ENCODE measurements at regions not wholly inside any gene's neighbourhood (a gene's known extent, or its start where the extent isn't known, plus 50 kb on each side); places are given as distances from the start of the nearest gene placed in this dataset.

DNA sequence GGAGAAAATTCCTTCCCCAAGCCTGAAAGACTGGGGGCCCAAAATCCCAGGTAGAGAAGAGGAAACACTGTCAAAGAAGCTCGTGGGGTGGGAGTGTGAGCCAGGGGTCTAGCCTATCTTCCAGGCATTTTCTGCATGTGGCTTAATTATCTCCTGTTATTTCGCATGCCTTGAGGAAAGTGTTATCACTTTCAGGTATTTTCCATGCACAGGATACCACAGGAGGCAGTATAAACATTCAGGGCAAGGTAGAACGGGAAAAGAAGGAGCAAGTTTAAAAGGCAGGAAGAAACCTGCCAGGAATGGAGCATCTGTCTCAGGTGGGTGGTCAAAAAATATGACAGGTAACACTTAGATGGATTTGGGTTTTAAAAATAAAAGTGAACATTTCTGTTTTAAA lies 575.3 kb upstream of the ZNF385D start (continued):
- TF ChIP-seq TSHZ2 (CRISPR knock-in tag; IDR thresholded peaks at IDR 0.05) (no peak), RARB (CRISPR knock-in tag; IDR thresholded peaks at IDR 0.05) (no peak), ISL1 (CRISPR knock-in tag; IDR thresholded peaks at IDR 0.05) (no peak), ZNF8 (CRISPR knock-in tag; IDR thresholded peaks at IDR 0.05) (no peak)
- TF ChIP-seq, protein P1, sequence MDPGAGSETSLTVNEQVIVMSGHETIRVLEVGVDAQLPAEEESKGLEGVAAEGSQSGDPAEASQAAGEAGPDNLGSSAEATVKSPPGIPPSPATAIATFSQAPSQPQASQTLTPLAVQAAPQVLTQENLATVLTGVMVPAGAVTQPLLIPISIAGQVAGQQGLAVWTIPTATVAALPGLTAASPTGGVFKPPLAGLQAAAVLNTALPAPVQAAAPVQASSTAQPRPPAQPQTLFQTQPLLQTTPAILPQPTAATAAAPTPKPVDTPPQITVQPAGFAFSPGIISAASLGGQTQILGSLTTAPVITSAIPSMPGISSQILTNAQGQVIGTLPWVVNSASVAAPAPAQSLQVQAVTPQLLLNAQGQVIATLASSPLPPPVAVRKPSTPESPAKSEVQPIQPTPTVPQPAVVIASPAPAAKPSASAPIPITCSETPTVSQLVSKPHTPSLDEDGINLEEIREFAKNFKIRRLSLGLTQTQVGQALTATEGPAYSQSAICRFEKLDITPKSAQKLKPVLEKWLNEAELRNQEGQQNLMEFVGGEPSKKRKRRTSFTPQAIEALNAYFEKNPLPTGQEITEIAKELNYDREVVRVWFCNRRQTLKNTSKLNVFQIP (CRISPR knock-in tag; IDR thresholded peaks at IDR 0.05; ENCODE audit: borderline replicate concordance, low read depth), result no peak

DNA sequence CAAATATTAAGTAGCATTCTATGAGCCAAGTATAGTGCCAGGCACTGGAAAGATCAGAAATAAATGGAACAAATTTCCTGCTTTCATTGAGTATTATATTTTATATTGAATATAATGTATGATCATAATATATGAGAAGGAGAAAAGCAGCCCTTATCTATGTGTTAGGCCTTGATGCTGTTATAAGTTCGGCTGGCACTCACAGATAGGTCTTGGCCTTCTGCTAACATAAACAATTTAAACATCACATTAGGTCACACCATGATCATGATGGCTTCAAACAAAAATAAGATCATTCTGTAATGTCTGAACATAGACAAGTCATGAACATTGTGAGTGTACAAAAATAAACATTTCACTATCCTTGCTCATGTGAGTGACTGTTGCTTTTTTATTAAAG lies 584.0 kb upstream of the ZNF385D start:
- TF ChIP-seq CSRNP3 (CRISPR knock-in tag; IDR thresholded peaks at IDR 0.05), result no peak
- ATAC-seq, result no peak

GRCh38 chr3:22349215-22349851 lies 598.3 kb upstream of the ZNF385D start:
- peak; percentile 68 for ATAC-seq
- TF ChIP-seq ISL1 (CRISPR knock-in tag; IDR thresholded peaks at IDR 0.05), result peak; percentile 39; the same call in 1 of the 2 replicates
- peak; percentile 63; the same call in 1 of the 2 replicates for TF ChIP-seq TOX (CRISPR knock-in tag; IDR thresholded peaks at IDR 0.05; ENCODE audit: borderline replicate concordance)
- TF ChIP-seq, protein P2, sequence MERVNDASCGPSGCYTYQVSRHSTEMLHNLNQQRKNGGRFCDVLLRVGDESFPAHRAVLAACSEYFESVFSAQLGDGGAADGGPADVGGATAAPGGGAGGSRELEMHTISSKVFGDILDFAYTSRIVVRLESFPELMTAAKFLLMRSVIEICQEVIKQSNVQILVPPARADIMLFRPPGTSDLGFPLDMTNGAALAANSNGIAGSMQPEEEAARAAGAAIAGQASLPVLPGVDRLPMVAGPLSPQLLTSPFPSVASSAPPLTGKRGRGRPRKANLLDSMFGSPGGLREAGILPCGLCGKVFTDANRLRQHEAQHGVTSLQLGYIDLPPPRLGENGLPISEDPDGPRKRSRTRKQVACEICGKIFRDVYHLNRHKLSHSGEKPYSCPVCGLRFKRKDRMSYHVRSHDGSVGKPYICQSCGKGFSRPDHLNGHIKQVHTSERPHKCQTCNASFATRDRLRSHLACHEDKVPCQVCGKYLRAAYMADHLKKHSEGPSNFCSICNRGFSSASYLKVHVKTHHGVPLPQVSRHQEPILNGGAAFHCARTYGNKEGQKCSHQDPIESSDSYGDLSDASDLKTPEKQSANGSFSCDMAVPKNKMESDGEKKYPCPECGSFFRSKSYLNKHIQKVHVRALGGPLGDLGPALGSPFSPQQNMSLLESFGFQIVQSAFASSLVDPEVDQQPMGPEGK (CRISPR knock-in tag; IDR thresholded peaks at IDR 0.05; ENCODE audit: borderline replicate concordance), result no peak; the same call in 1 of the 2 replicates
- TF ChIP-seq ZFP30 (CRISPR knock-in tag; IDR thresholded peaks at IDR 0.05), result no peak
- no peak for TF ChIP-seq ZNF8 (CRISPR knock-in tag; IDR thresholded peaks at IDR 0.05)
- peak; percentile 56; the same call in 1 of the 2 replicates for TF ChIP-seq ZC3H10 (CRISPR knock-in tag; IDR thresholded peaks at IDR 0.05)
- no peak for TF ChIP-seq TSHZ2 (CRISPR knock-in tag; IDR thresholded peaks at IDR 0.05)
- TF ChIP-seq ZFP3 (CRISPR knock-in tag; IDR thresholded peaks at IDR 0.05), result no peak

- TF ChIP-seq SNAI2 (CRISPR knock-in tag; IDR thresholded peaks at IDR 0.05) (no peak), ARNTL (CRISPR knock-in tag; IDR thresholded peaks at IDR 0.05; ENCODE audit: borderline replicate concordance, low read depth) (no peak), OSR1 (CRISPR knock-in tag; IDR thresholded peaks at IDR 0.05) (no peak), ZNF70 (CRISPR knock-in tag; IDR thresholded peaks at IDR 0.05) (no peak), CREB5 (CRISPR knock-in tag; IDR thresholded peaks at IDR 0.05; ENCODE audit: low read depth) (no peak), PPARA (CRISPR knock-in tag; IDR thresholded peaks at IDR 0.05; ENCODE audit: borderline replicate concordance) (no peak), RARB (CRISPR knock-in tag; IDR thresholded peaks at IDR 0.05) (no peak)
- ATAC-seq, result no peak
Measured at GRCh38 chr3:22351806-22352205, 600.8 kb upstream of the ZNF385D start.

All from SK-N-SH treated with all-trans-retinoic acid at 6 μM for 48 hours (cell line).